IMR-90 (cell line): ENCODE measurements at regions not wholly inside any gene's neighbourhood (a gene's known extent, or its start where the extent isn't known, plus 50 kb on each side); places are given as distances from the start of the nearest gene placed in this dataset.

Experiments
- ATAC-seq: fragments of 200-7000 bp; cut with Tn5 transposase; 2 replicates; pipeline ENCODE4 v1.9.1; 2020; ENCODE audit warnings: low read depth, mild to moderate bottlenecking, moderate library complexity
- BruUV-seq: library from RNA; stranded (reverse); fragments of 400-500 nt; replicated peaks from 2 replicates; lab custom pipeline; 2021; lab: Mats Ljungman, UMichigan
- CTCF ChIA-PET: fragments of 300-600 bp; formaldehyde crosslinking; extraction: SDS; loops from one replicate; lab custom pipeline; 2021; ENCODE audit warnings: antibody characterized with exemption; lab: Yijun Ruan, JAX
- POLR2A ChIA-PET: fragments of 300-600 bp; sonication (Branson Sonifier 250); formaldehyde crosslinking; loops from one replicate; lab custom pipeline; 2022; ENCODE audit warnings: antibody characterized with exemption; ENCODE audit not compliant: unreplicated experiment; lab: Charles Lee
- DNase-seq: peaks from one replicate; pipeline ENCODE4 v3.0.0; 2013
- H2AFZ ChIP-seq: replicated peaks from 2 replicates; pipeline ENCODE3; 2013; ENCODE audit warnings: low read length, mild to moderate bottlenecking; ENCODE audit not compliant: poor library complexity
- H2AK5ac ChIP-seq: 2 replicates; pipeline ENCODE4 v1.6.1; 2013; ENCODE audit warnings: low read depth, low read length, inconsistent platforms
- H2AK9ac ChIP-seq: replicated peaks from 2 replicates; pipeline ENCODE3; 2013; ENCODE audit warnings: mild to moderate bottlenecking, low read depth, low read length, moderate library complexity; ENCODE audit not compliant: poor library complexity
- H2BK120ac ChIP-seq: 2 replicates; pipeline ENCODE4 v1.6.1; 2013; ENCODE audit warnings: low read depth, low read length, inconsistent platforms
- H2BK15ac ChIP-seq: 3 replicates; pipeline ENCODE4 v1.6.1; 2013; ENCODE audit warnings: low read depth, low read length, inconsistent platforms
- H2BK20ac ChIP-seq: 2 replicates; pipeline ENCODE4 v1.6.1; 2013; ENCODE audit warnings: low read depth, mild to moderate bottlenecking, inconsistent platforms, low read length, moderate library complexity
- H2BK5ac ChIP-seq: 2 replicates; pipeline ENCODE4 v1.6.1; 2013; ENCODE audit warnings: mild to moderate bottlenecking, low read depth, low read length, inconsistent platforms; ENCODE audit not compliant: poor library complexity, severe bottlenecking
- H3K14ac ChIP-seq: replicated peaks from 2 replicates; pipeline ENCODE4 v1.6.1; 2013; ENCODE audit warnings: low read depth, low read length, inconsistent platforms
- H3K18ac ChIP-seq: 2 replicates; pipeline ENCODE4 v1.6.1; 2013; ENCODE audit warnings: low read depth, low read length, control low read depth
- H3K23ac ChIP-seq: 2 replicates; pipeline ENCODE4 v1.6.1; 2013; ENCODE audit warnings: low read depth, low read length, inconsistent platforms
- H3K27ac ChIP-seq: 2 replicates; pipeline ENCODE4 v1.5.1; 2013; ENCODE audit warnings: mild to moderate bottlenecking, control low read depth, low read length; ENCODE audit not compliant: insufficient read depth
- H3K27me3 ChIP-seq: 2 replicates; pipeline ENCODE4 v1.6.1; 2013; ENCODE audit warnings: low read length; ENCODE audit not compliant: control insufficient read depth, insufficient read depth
- H3K36me3 ChIP-seq: 2 replicates; pipeline ENCODE4 v1.6.1; 2013; ENCODE audit warnings: low read length, mixed read lengths; ENCODE audit not compliant: control insufficient read depth, insufficient read depth
- H3K4ac ChIP-seq: 2 replicates; pipeline ENCODE4 v1.6.1; 2013; ENCODE audit warnings: low read depth, low read length, inconsistent platforms
- H3K4me1 ChIP-seq: 2 replicates; pipeline ENCODE4 v1.6.1; 2013; ENCODE audit warnings: low read length, mixed read lengths; ENCODE audit not compliant: control insufficient read depth, insufficient read depth
- H3K4me2 ChIP-seq: 2 replicates; pipeline ENCODE4 v1.6.1; 2013; ENCODE audit warnings: low read depth, mild to moderate bottlenecking, control low read depth, low read length, moderate library complexity
- H3K4me3 ChIP-seq: 2 replicates; pipeline ENCODE4 v1.5.1; 2013; ENCODE audit warnings: low read depth, mild to moderate bottlenecking, control low read depth, low read length, moderate library complexity; ENCODE audit not compliant: insufficient read depth
- H3K56ac ChIP-seq: 2 replicates; pipeline ENCODE4 v1.6.1; 2013; ENCODE audit warnings: low read length, inconsistent platforms; ENCODE audit not compliant: insufficient read depth; ENCODE audit errors: extremely low read depth
- H3K79me1 ChIP-seq, 2 experiments: 2 replicates each; pipeline ENCODE4 v1.6.1; 2013; ENCODE audit warnings: low read length in 2 of 2, inconsistent platforms in 1 of 2, low read depth in 1 of 2
- H3K9ac ChIP-seq: 2 replicates; pipeline ENCODE4 v1.6.1; 2013; ENCODE audit warnings: low read depth, low read length, control low read depth
- H3K9me1 ChIP-seq: 2 replicates; pipeline ENCODE4 v1.6.1; 2013; ENCODE audit warnings: low read length, inconsistent platforms; ENCODE audit not compliant: insufficient read depth
- H3K9me3 ChIP-seq: 2 replicates; pipeline ENCODE4 v1.6.1; 2013; ENCODE audit warnings: low read length; ENCODE audit not compliant: control insufficient read depth, insufficient read depth
- H4K20me1 ChIP-seq: 2 replicates; pipeline ENCODE4 v1.6.1; 2013; ENCODE audit warnings: low read length, inconsistent platforms; ENCODE audit not compliant: insufficient read depth
- H4K5ac ChIP-seq: 2 replicates; pipeline ENCODE4 v1.6.1; 2013; ENCODE audit warnings: mild to moderate bottlenecking, low read depth, low read length, control low read depth
- H4K8ac ChIP-seq, 2 experiments: 2 replicates each; pipeline ENCODE4 v1.6.1; 2013; ENCODE audit warnings: low read depth in 2 of 2, low read length in 2 of 2, control low read depth in 1 of 2, inconsistent platforms in 1 of 2
- H4K91ac ChIP-seq: 2 replicates; pipeline ENCODE4 v1.6.1; 2013; ENCODE audit warnings: low read depth, low read length, inconsistent platforms; ENCODE audit not compliant: insufficient read depth
- BHLHE40 ChIP-seq: fragments of 150-350 bp; IDR thresholded peaks from 2 replicates; pipeline ENCODE4 v1.6.1; 2016; ENCODE audit warnings: mild to moderate bottlenecking, low read depth, low read length
- FOS ChIP-seq: fragments of 150-350 bp; IDR thresholded peaks from 2 replicates; pipeline ENCODE4 v1.6.1; 2016; ENCODE audit warnings: low read depth, low read length
- WGBS, 2 experiments: methylation state at CpG; one replicate each; pipeline versions ENCODE4 v1.1.5 to v1.1.7; 2013; ENCODE audit warnings: missing lambda C conversion rate in 2 of 2; ENCODE audit not compliant: insufficient read length in 1 of 2; ENCODE audit errors: extremely low coverage in 2 of 2; 5-methylcytosine and 5-hydroxymethylcytosine counted together
- dilution Hi-C: fragments of 300-500 bp; cut with HindIII; formaldehyde crosslinking; loops from one replicate; pipeline ENCODE4 v1.14.3; 2018; ENCODE audit warnings: low sequenced_read_pairs; ENCODE audit not compliant: unreplicated experiment
- in situ Hi-C: fragments of 300-500 bp; cut with MboI; formaldehyde crosslinking; loops from 3 replicates; pipeline ENCODE4 v1.14.3; 2019; ENCODE audit warnings: low sequenced_read_pairs, inconsistent platforms, mixed read lengths
- intact Hi-C: fragments of 100-400 bp; cut with micrococcal nuclease; formaldehyde crosslinking; loops from 2 replicates; pipeline ENCODE4 v1.10.0; 2022

DNA sequence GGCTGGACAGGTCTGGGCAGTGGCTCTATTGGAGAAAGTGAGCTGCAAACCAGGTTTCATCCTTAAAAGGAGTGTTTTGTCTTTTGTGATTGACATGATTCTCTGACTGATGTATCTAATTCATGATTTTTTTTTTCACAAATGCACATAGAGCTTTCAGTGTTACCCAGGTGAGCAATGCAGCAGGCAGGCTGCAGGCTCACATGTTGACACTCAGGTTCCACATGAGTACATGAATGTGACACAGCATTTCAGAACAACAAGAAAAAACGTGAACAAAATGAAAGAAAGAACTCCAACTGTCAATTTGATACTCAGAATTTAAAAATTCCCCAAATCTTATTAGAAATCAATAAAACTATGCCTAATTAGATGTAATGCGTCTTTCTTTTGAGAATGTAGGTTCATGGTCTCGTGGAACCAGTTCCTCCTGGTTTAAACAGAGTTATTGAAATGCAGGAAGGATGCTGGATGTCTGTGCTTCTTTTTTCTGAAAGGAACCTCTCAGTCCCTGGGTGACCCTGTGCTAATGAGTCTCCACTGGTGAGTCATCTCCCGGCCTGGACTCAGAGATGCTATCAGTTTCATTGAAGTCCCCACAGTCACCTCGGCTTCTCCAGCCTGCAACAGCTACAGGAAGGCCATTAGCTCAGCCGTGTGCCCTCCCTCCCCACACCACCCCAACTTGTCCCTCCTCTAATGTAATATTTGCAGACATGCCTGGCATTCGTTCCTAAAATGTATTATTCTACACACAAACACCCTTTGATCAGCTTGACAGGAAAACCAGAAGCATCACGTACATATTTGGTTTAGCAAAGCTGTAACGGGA lies 430.4 kb downstream of the LPIN1 start:
- Histone ChIP-seq H3K4ac (peak overlapping the region; percentile 23; the same call in 1 of the 2 replicates), H3K27ac (no peak overlapping the region; the same call in 1 of the 2 replicates), H3K23ac (no peak overlapping the region), H4K20me1 (no peaks in the 10 kb centered on the region), H3K14ac (no peak overlapping the region), H4K5ac (no peak overlapping the region; the same call in 1 of the 2 replicates), H4K91ac (no peak overlapping the region), H3K27me3 (no peaks in the 10 kb centered on the region), H2AK9ac (no peak overlapping the region), H2BK5ac (no peak overlapping the region), H3K9me3 (no peaks in the 10 kb centered on the region), H3K4me3 (no peak overlapping the region), H3K79me1 (no peaks in the 10 kb centered on the region), H3K4me2 (no peak overlapping the region; the same call in 1 of the 2 replicates), H2AK5ac (no peak overlapping the region), H2BK20ac (peak overlapping the region; percentile 37; the same call in 1 of the 2 replicates), H3K9me1 (no peaks in the 10 kb centered on the region), H3K56ac (no peak overlapping the region), H3K9ac (no peak overlapping the region), H3K36me3 (no peaks in the 10 kb centered on the region), H4K8ac (0 out of 4 replicates have a peak overlapping the region, but pooled peaks of 1 of the 2 experiments have one; percentile 32), H2AFZ (peak overlapping the region; percentile 36), H2BK120ac (peak overlapping the region; percentile 54; the same call in 1 of the 2 replicates), H3K4me1 (peaks cover 11% of the 10 kb centered on the region), H2BK15ac (peak overlapping the region; percentile 34; the same call in 1 of the 3 replicates), H3K18ac (peak overlapping the region; percentile 11)
- in situ Hi-C loops (no loop called here), intact Hi-C loops (loop anchor here (2.0 to 10.0 kb wide), 4 partner anchors 122 to 830 kb away; partner anchors contain the start of gene TRIB2), dilution Hi-C loops (no loop called here)
- ATAC-seq, result peak; percentile 87
- ChIA-PET POLR2A (no interaction called here), CTCF (interaction anchor here (0.6 to 1.0 kb wide), 2 partner anchors 45 to 830 kb away, joined by 3 to 5 read pairs; no protein-coding TSS in a partner anchor)
- DNase-seq, result peak; percentile 76
- BruUV-seq, result no TSS peak
- no peak for TF ChIP-seq BHLHE40
- TF ChIP-seq FOS, result peak; percentile 76
- WGBS, 2 experiments, result 0% methylated on average over 4 of the region's 9 CpGs; no CpG with 5 or more reads in 1 of the 2 experiments
